ENCODE measurements at regions not wholly inside any gene's neighbourhood (a gene's known extent, or its start where the extent isn't known, plus 50 kb on each side); places are given as distances from the start of the nearest gene placed in this dataset.

- TF ChIP-seq CTCF (IDR thresholded peaks at IDR 0.05) (no peak), POLR2AphosphoS5 (IDR thresholded peaks at IDR 0.05) (no peak)
These were observed 504.6 kb downstream of the KCTD8 start for GRCh38 chr4:43943998-43944397.
